ENCODE measurements at regions not wholly inside any gene's neighbourhood (a gene's known extent, or its start where the extent isn't known, plus 50 kb on each side); places are given as distances from the start of the nearest gene placed in this dataset.

DNA sequence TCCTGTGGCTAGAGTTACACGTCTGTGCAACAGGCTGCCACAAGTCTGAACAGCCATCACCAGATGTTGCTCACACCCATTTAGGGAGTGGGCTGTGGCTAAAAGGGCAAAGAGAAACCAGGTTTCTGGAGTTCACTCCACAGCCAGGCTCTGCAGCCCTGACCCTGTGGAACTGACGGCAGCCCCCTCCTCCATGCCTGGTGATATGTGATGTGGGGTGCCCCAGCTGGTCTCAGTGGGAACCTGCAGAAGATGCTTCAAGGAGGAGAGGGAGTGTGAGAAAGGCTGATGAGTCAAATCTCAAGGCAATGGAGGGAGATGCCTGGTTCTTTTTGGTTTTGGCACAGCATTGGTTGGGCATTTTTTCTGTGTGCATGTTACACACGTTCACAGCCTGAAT lies 130.6 kb downstream of the TPRA1 start:
- TF ChIP-seq, protein P1, sequence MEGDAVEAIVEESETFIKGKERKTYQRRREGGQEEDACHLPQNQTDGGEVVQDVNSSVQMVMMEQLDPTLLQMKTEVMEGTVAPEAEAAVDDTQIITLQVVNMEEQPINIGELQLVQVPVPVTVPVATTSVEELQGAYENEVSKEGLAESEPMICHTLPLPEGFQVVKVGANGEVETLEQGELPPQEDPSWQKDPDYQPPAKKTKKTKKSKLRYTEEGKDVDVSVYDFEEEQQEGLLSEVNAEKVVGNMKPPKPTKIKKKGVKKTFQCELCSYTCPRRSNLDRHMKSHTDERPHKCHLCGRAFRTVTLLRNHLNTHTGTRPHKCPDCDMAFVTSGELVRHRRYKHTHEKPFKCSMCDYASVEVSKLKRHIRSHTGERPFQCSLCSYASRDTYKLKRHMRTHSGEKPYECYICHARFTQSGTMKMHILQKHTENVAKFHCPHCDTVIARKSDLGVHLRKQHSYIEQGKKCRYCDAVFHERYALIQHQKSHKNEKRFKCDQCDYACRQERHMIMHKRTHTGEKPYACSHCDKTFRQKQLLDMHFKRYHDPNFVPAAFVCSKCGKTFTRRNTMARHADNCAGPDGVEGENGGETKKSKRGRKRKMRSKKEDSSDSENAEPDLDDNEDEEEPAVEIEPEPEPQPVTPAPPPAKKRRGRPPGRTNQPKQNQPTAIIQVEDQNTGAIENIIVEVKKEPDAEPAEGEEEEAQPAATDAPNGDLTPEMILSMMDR (IDR thresholded peaks at IDR 0.05; ENCODE audit: low read depth, low read length) = no peak
- no peak for TF ChIP-seq MYC (IDR thresholded peaks at IDR 0.05; ENCODE audit: low read depth, low read length)

All from NB4 (cell line).